Astrocyte of the hippocampus (primary cell): ENCODE measurements at regions not wholly inside any gene's neighbourhood (a gene's known extent, or its start where the extent isn't known, plus 50 kb on each side); places are given as distances from the start of the nearest gene placed in this dataset.

ENCODE experiments used
- DNase-seq: peaks from one replicate; pipeline ENCODE4 v3.0.0; 2011; ENCODE audit warnings: low read depth, low spot score

GRCh38 chr9:134214386-134214765 lies 50.0 kb upstream of the RNU6ATAC start:
- no peak for DNase-seq

- DNase-seq = no peak
Measured at GRCh38 chr9:134214766-134215419, 50.5 kb upstream of the RNU6ATAC start.

- DNase-seq = no peak
Measured at GRCh38 chr9:134215420-134215698, 51.0 kb upstream of the RNU6ATAC start.

GRCh38 chr9:134215699-134216448 lies 51.5 kb upstream of the RNU6ATAC start:
- peak; percentile 26 for DNase-seq

GRCh38 chr9:134216449-134216951 lies 52.1 kb upstream of the RNU6ATAC start:
- no peak for DNase-seq

GRCh38 chr9:134216961-134217360 lies 52.6 kb upstream of the RNU6ATAC start:
- DNase-seq = no peak

- no peak for DNase-seq
Measured at GRCh38 chr9:134217431-134218210, 53.3 kb upstream of the RNU6ATAC start.

GRCh38 chr9:134218230-134218629 lies 53.9 kb upstream of the RNU6ATAC start:
- DNase-seq = no peak

GRCh38 chr9:134219646-134220060 lies 55.3 kb upstream of the RNU6ATAC start:
- no peak for DNase-seq

GRCh38 chr9:134220311-134220710 lies 55.9 kb upstream of the RNU6ATAC start:
- no peak for DNase-seq

- DNase-seq = no peak
Measured at GRCh38 chr9:134221273-134222017, 57.1 kb upstream of the RNU6ATAC start.

- no peak for DNase-seq
Measured at GRCh38 chr9:134222018-134222573, 57.7 kb upstream of the RNU6ATAC start.

GRCh38 chr9:134223091-134223490 lies 58.7 kb upstream of the RNU6ATAC start:
- DNase-seq = no peak

GRCh38 chr9:134223591-134224122 lies 59.3 kb upstream of the RNU6ATAC start:
- DNase-seq = no peak

GRCh38 chr9:134224127-134224526 lies 59.8 kb upstream of the RNU6ATAC start:
- DNase-seq = no peak

- no peak for DNase-seq
Measured at GRCh38 chr9:134224567-134225093, 60.3 kb upstream of the RNU6ATAC start.

- DNase-seq = no peak
Measured at GRCh38 chr9:134225186-134225585, 60.8 kb upstream of the RNU6ATAC start.

- DNase-seq = no peak
Measured at GRCh38 chr9:134225816-134226215, 61.5 kb upstream of the RNU6ATAC start.

- DNase-seq = no peak
Measured at GRCh38 chr9:134226221-134226930, 62.0 kb upstream of the RNU6ATAC start.
